ENCODE measurements at regions not wholly inside any gene's neighbourhood (a gene's known extent, or its start where the extent isn't known, plus 50 kb on each side); places are given as distances from the start of the nearest gene placed in this dataset.

GRCh38 chr6:113354204-113354895 is 502.8 kb upstream of the MARCKS start:
- DNase-seq (ENCODE audit: low read depth in 2 of 2), result no peak
- no peak overlapping the region for H3K4me3 ChIP-seq (replicated peaks in 1 of 2; ENCODE audit: low read depth in 2 of 2, low read length in 2 of 2)
- TF ChIP-seq, protein P1, sequence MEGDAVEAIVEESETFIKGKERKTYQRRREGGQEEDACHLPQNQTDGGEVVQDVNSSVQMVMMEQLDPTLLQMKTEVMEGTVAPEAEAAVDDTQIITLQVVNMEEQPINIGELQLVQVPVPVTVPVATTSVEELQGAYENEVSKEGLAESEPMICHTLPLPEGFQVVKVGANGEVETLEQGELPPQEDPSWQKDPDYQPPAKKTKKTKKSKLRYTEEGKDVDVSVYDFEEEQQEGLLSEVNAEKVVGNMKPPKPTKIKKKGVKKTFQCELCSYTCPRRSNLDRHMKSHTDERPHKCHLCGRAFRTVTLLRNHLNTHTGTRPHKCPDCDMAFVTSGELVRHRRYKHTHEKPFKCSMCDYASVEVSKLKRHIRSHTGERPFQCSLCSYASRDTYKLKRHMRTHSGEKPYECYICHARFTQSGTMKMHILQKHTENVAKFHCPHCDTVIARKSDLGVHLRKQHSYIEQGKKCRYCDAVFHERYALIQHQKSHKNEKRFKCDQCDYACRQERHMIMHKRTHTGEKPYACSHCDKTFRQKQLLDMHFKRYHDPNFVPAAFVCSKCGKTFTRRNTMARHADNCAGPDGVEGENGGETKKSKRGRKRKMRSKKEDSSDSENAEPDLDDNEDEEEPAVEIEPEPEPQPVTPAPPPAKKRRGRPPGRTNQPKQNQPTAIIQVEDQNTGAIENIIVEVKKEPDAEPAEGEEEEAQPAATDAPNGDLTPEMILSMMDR (IDR thresholded peaks at IDR 0.05; ENCODE audit: low read depth, low read length), result no peak

- TF ChIP-seq, protein P1 (IDR thresholded peaks at IDR 0.05; ENCODE audit: low read depth, low read length), result no peak
- DNase-seq (ENCODE audit: low read depth in 2 of 2), result no peak
- H3K4me3 ChIP-seq (replicated peaks in 1 of 2; ENCODE audit: low read depth in 2 of 2, low read length in 2 of 2), result no peak overlapping the region
These were observed 501.0 kb upstream of the MARCKS start for GRCh38 chr6:113356139-113356538.

- no peak for DNase-seq (ENCODE audit: low read depth in 2 of 2)
- no peak overlapping the region for H3K4me3 ChIP-seq (replicated peaks in 1 of 2; ENCODE audit: low read depth in 2 of 2, low read length in 2 of 2)
- TF ChIP-seq, protein P1 (IDR thresholded peaks at IDR 0.05; ENCODE audit: low read depth, low read length), result no peak
These were observed 500.1 kb upstream of the MARCKS start for GRCh38 chr6:113357041-113357440.

DNA sequence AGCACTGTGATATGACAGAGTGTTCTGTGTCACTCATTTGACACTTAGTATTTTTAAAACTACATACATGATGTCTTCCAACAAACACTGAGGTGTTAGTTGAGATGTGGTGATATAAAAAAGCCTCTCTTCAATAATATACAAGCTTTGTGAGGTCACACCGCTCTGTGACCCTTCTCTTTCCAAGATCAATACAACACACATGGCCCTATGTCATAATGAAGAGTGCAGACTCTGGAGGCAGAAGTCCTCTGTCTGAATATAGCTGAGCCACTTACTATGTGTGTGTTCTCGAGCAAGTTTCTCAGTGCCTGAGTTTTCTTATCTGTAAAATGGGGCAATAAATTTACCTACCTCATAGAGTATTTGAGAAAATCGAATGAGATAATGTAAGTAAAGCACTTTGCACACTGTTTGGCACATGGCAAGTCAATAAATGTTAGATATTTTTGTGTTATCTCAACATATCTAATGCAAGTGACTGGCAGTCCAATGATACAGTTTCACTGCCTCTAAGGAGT is 499.0 kb upstream of the MARCKS start:
- no peak overlapping the region for H3K4me3 ChIP-seq (replicated peaks in 1 of 2; ENCODE audit: low read depth in 2 of 2, low read length in 2 of 2)
- TF ChIP-seq, protein P1 (IDR thresholded peaks at IDR 0.05; ENCODE audit: low read depth, low read length), result no peak
- DNase-seq (ENCODE audit: low read depth in 2 of 2), result no peak

GRCh38 chr6:113359155-113360140 is 497.7 kb upstream of the MARCKS start:
- TF ChIP-seq, protein P1 (IDR thresholded peaks at IDR 0.05; ENCODE audit: low read depth, low read length), result no peak
- no peak overlapping the region for H3K4me3 ChIP-seq (replicated peaks in 1 of 2; ENCODE audit: low read depth in 2 of 2, low read length in 2 of 2)
- DNase-seq (ENCODE audit: low read depth in 2 of 2), result peak; percentile 48 to 50

GRCh38 chr6:113361014-113361645 is 496.0 kb upstream of the MARCKS start:
- DNase-seq (ENCODE audit: low read depth in 2 of 2), result peak in 1 of 2 donors; percentile 79
- no peak overlapping the region for H3K4me3 ChIP-seq (replicated peaks in 1 of 2; ENCODE audit: low read depth in 2 of 2, low read length in 2 of 2)
- TF ChIP-seq, protein P1 (IDR thresholded peaks at IDR 0.05; ENCODE audit: low read depth, low read length), result no peak

Data from cardiac fibroblast (primary cell).